K562 (cell line): ENCODE measurements at regions not wholly inside any gene's neighbourhood (a gene's known extent, or its start where the extent isn't known, plus 50 kb on each side); places are given as distances from the start of the nearest gene placed in this dataset.

Source experiments
- EZH2 ChIP-seq: IDR thresholded peaks from 2 replicates; pipeline ENCODE4 v1.6.1; 2012; ENCODE audit warnings: low read depth, mild to moderate bottlenecking, inconsistent platforms, low read length, borderline replicate concordance
- FOSL1 ChIP-seq: fragments of 200-800 bp; sonication (Bioruptor generic); conservative IDR thresholded peaks from 2 replicates; pipeline ENCODE4 v1.6.1; 2016; ENCODE audit warnings: missing genetic modification characterization, missing compliant biosample characterization
- FOXM1 ChIP-seq, 2 experiments: fragments of 450-650 bp in 1 of 2; sonication (generic) in 1 of 2; formaldehyde crosslinking in 1 of 2; IDR thresholded peaks; 2 replicates each; pipeline versions ENCODE4 v1.6.1 to v1.9.0; 2017 to 2022; ENCODE audit warnings: low read depth in 2 of 2, mild to moderate bottlenecking in 2 of 2, missing genetic modification reagents in 1 of 2, moderate library complexity in 1 of 2
- HDAC1 ChIP-seq, 2 experiments: fragments of 450-650 bp; IDR thresholded peaks; 2 replicates each; pipeline ENCODE4 v1.6.1; 2016 to 2017; ENCODE audit warnings: inconsistent platforms in 1 of 2, mild to moderate bottlenecking in 1 of 2, moderate library complexity in 1 of 2
- MYBL2 ChIP-seq, 2 experiments: fragments of 450-650 bp in 1 of 2; sonication (generic) in 1 of 2; formaldehyde crosslinking in 1 of 2; IDR thresholded peaks; 2 replicates each; pipeline versions ENCODE4 v1.6.1 to v1.8.1; 2017 to 2022; ENCODE audit warnings: borderline replicate concordance in 1 of 2, inconsistent platforms in 1 of 2, low read depth in 1 of 2, mild to moderate bottlenecking in 1 of 2, missing genetic modification reagents in 1 of 2, moderate library complexity in 1 of 2
- RAD21 ChIP-seq, 2 experiments: fragments of 250-450 bp in 1 of 2; fragments of 450-650 bp in 1 of 2; sonication (Bioruptor Pico) in 1 of 2; formaldehyde crosslinking in 1 of 2; IDR thresholded peaks in 1 of 2; conservative IDR thresholded peaks in 1 of 2; 2 replicates each; pipeline versions ENCODE4 v1.4.0 to v1.8.0; 2020 to 2022; ENCODE audit warnings: mild to moderate bottlenecking in 2 of 2, moderate library complexity in 1 of 2
- ZNF324 ChIP-seq: fragments of 250-450 bp; sonication (Bioruptor Pico); IDR thresholded peaks from 2 replicates; pipeline ENCODE4 v1.4.0; 2020; ENCODE audit warnings: mild to moderate bottlenecking
- ZNF384 ChIP-seq: IDR thresholded peaks from 2 replicates; pipeline ENCODE4 v1.6.1; 2012; ENCODE audit warnings: low read depth, low read length, improper control_type of control experiment
- ZNF695 ChIP-seq: fragments of 450-650 bp; formaldehyde crosslinking; IDR thresholded peaks from 2 replicates; pipeline ENCODE4 v1.4.0; 2020; ENCODE audit warnings: mild to moderate bottlenecking, moderate library complexity
- TF ChIP-seq, protein P1 (sequence below), 3 experiments: IDR thresholded peaks in 2 of 3; conservative IDR thresholded peaks in 1 of 3; 2 replicates each; pipeline ENCODE4 v1.5.1; 2011 to 2012; ENCODE audit warnings: low read length in 3 of 3, mild to moderate bottlenecking in 3 of 3, control low read depth in 2 of 3, improper control_type of control experiment in 1 of 3, inconsistent platforms in 1 of 3, low read depth in 1 of 3, mixed read lengths in 1 of 3, moderate library complexity in 1 of 3; ENCODE audit not compliant: insufficient read depth in 2 of 3

DNA sequence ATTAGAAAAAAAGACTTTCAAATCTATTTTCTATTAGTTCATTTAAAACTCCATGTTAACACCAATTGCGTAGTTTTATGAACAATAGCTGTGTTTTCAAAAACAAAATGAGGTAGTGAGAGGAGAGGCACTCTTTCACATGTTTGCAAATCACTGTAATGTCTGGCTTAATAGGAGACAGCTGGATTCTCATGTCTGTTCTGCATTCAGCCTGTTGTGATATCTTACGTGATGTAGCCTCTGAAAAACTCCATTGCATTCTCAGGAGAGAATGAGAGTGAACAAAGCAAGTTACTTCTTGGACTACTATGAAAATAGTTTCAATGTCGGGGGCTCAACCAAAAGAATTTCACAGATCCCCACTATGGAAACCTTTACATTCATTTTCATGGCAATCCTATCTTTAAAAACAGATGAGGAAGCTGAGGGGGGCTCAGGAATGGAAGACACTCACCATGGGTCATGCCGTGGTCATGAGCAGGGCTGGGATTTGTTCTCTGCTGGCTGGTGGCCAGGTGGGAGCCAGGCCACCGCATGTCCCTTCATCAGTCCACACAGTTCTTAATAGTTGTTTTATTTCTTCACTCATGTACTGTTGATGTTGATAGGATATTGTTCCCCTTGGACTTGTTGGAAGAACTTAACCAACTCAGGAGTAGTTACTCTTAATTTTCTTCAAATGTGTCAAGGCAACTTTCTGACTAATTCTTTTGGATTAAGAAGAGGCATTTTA lies 346.2 kb upstream of the FAR2 start:
- TF ChIP-seq FOSL1 (tag) (no peak), EZH2 (no peak), HDAC1 (IDR thresholded peaks at IDR 0.05) (no peak), RAD21 (CRISPR knock-in tag; conservative IDR thresholded peaks at IDR 0.05 in 1 of 2, IDR thresholded peaks at IDR 0.05 in 1 of 2) (no peak), FOXM1 (IDR thresholded peaks at IDR 0.05; ENCODE audit: low read depth) (no peak), FOXM1 (CRISPR knock-in tag; IDR thresholded peaks at IDR 0.05; ENCODE audit: low read depth) (no peak), MYBL2 (IDR thresholded peaks at IDR 0.05; ENCODE audit: low read depth) (no peak), MYBL2 (CRISPR knock-in tag; IDR thresholded peaks at IDR 0.05; ENCODE audit: borderline replicate concordance) (no peak), ZNF324 (CRISPR knock-in tag) (no peak), ZNF695 (CRISPR knock-in tag) (no peak), ZNF384 (no peak)
- TF ChIP-seq, protein P1, sequence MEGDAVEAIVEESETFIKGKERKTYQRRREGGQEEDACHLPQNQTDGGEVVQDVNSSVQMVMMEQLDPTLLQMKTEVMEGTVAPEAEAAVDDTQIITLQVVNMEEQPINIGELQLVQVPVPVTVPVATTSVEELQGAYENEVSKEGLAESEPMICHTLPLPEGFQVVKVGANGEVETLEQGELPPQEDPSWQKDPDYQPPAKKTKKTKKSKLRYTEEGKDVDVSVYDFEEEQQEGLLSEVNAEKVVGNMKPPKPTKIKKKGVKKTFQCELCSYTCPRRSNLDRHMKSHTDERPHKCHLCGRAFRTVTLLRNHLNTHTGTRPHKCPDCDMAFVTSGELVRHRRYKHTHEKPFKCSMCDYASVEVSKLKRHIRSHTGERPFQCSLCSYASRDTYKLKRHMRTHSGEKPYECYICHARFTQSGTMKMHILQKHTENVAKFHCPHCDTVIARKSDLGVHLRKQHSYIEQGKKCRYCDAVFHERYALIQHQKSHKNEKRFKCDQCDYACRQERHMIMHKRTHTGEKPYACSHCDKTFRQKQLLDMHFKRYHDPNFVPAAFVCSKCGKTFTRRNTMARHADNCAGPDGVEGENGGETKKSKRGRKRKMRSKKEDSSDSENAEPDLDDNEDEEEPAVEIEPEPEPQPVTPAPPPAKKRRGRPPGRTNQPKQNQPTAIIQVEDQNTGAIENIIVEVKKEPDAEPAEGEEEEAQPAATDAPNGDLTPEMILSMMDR (IDR thresholded peaks at IDR 0.05 in 2 of 3, conservative IDR thresholded peaks at IDR 0.05 in 1 of 3; ENCODE audit: insufficient read depth in 2 of 3, low read depth in 1 of 3, low read length in 3 of 3), result no peak
